Heart left ventricle (tissue), 13 donors: ENCODE measurements at regions not wholly inside any gene's neighbourhood (a gene's known extent, or its start where the extent isn't known, plus 50 kb on each side); places are given as distances from the start of the nearest gene placed in this dataset.

ENCODE experiments used
- CTCF ChIP-seq, 12 donors: fragments of 200-600 bp; sonication (generic) in 4 of 12; IDR thresholded peaks; one replicate each; pipeline versions ENCODE4 v1.5.0 to v1.8.0; 2018 to 2022; ENCODE audit warnings: antibody characterized with exemption in 12 of 12, mild to moderate bottlenecking in 5 of 12
- POLR2A ChIP-seq, 2 donors: fragments of 450-650 bp; IDR thresholded peaks; one replicate each; pipeline ENCODE4 v1.6.1; 2017; ENCODE audit warnings: antibody characterized with exemption in 2 of 2, mild to moderate bottlenecking in 2 of 2, moderate library complexity in 2 of 2
- donor health status: ischemic (EF 13 %, LVEDD 7.1; RV severe dilation, severe dysfunction).
- donor health status: DM: no; HTN: yes; CAD: no.
- donor health status: DM: no; HTN: no; CAD: no.
- donor health status: ischemic (EF 25% LVEDD 6.9; RV normal size, moderate dysfunction).
- donor health status: ischemic (EF 25% LVEDD 5.7; RV mildly dilated, moderate dysfunction).
- donor health status: ischemic (EF 35%, LVEDD 5.7; RV mildly dilated, moderate dysfunction).
- donor health status: nonischemic (EF 11% LVEDD 7.7; RV severe dilation, severe dysfunction).
- donor health status: DM: yes; HTN: yes; CAD: no.
- donor health status: PGD.
- donor health status: ischemic (EF 29% LVEDD 5.4; RV normal size, mild dysfunction).
- donor health status: nonischemic (EF 23%, LVEDD 6.1; RV moderate dilation, normal function).

GRCh38 chr2:161052214-161052613 lies 108.0 kb upstream of the TANK start:
- TF ChIP-seq CTCF (IDR thresholded peaks at IDR 0.05): no peak
- no peak for TF ChIP-seq POLR2A (IDR thresholded peaks at IDR 0.05)
